ENCODE measurements at regions not wholly inside any gene's neighbourhood (a gene's known extent, or its start where the extent isn't known, plus 50 kb on each side); places are given as distances from the start of the nearest gene placed in this dataset.

DNA sequence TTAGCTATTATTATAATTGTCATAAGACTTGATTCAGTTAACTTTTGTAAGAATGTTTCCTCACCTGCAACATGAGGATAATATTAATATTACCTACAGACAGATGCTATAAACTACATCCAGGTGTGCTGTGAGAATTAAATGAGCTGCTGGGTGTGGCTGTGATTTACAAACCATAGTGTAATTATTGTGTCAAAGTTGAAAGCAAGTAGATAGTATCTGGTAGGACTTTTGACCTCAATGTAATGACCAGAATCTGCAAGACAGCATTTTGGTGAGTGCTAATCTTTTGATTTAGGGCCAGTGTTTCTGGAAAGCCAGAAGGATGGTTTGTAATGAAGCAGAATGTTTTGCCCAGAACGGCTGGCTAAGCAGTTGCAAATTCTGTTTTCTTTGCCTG is 162.5 kb downstream of the TRMT11 start:
- no peak for DNase-seq

- no peak for DNase-seq
These were observed 166.0 kb downstream of the TRMT11 start for GRCh38 chr6:126152372-126152745.

- DNase-seq, result no peak
These were observed 167.3 kb downstream of the TRMT11 start for GRCh38 chr6:126153661-126154060.

GRCh38 chr6:126156973-126157372 is 170.6 kb downstream of the TRMT11 start:
- DNase-seq, result no peak

GRCh38 chr6:126167726-126168125 is 172.2 kb upstream of the CENPW start:
- DNase-seq, result no peak

DNA sequence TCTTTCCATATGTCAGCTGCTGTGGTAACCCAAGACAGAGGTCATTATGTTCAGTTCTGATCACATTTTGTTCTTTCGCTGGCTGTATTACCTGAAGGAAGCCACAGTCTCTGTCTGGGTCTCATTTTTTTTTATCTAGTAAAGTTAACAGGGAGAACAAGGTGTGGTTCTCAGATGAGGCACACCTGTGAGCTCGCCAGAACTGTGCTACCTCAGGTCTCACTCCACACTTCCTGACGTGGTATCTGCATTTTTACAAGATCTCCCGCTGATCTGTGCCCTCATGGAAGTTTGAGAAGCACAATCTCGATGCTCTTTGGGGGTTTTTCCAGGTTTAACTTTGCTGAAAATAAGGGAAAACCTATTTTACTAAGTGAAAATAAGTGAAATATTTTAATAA is 169.5 kb upstream of the CENPW start:
- no peak for DNase-seq

- peak; percentile 24 for DNase-seq
These were observed 168.9 kb upstream of the CENPW start for GRCh38 chr6:126170978-126171382.

GRCh38 chr6:126172131-126172530 is 167.8 kb upstream of the CENPW start:
- DNase-seq, result no peak

- DNase-seq, result no peak
These were observed 166.7 kb upstream of the CENPW start for GRCh38 chr6:126173265-126173664.

GRCh38 chr6:126174697-126175096 is 165.2 kb upstream of the CENPW start:
- DNase-seq, result no peak

- no peak for DNase-seq
These were observed 164.7 kb upstream of the CENPW start for GRCh38 chr6:126175251-126175650.

GRCh38 chr6:126176282-126176681 is 163.6 kb upstream of the CENPW start:
- no peak for DNase-seq

GRCh38 chr6:126180585-126180984 is 159.3 kb upstream of the CENPW start:
- no peak for DNase-seq

- no peak for DNase-seq
These were observed 158.7 kb upstream of the CENPW start for GRCh38 chr6:126181173-126181741.

DNA sequence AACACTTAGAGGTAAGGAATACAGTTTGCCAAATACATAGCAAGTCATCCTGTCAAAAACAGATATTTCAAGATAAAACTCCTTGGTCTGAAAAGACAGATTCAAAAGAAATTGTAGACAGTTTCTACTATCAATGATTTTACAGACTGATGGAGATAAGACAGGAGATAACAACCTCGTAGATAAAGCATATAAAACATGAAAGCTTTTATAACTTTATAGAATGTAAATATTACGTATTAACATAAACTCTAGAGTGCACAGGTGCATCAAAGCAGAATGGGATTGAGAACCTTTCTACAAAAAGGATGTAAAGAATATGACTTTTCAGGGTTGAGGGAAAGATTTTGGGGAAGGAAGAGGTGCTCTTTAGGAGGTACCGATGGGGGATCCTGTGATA is 158.0 kb upstream of the CENPW start:
- no peak for DNase-seq

- no peak for DNase-seq
These were observed 157.1 kb upstream of the CENPW start for GRCh38 chr6:126182650-126183311.

DNA sequence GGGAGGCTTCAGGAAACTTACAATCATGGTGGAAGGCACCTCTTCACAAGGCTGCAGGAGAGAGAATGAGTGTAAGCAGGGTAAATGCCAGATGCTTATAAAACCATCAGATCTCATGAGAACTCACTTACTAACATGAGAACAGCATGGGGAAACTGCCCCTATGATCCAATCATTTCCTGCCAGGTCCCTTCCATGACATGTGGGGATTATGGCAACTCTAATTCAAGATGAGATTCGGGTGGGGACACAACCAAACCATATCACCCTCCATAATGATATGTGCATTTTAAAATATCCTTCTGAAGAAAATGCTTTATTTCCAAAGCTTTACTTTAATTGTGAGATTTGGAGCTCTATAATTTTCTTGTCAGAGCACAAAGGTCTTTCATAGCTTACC is 154.1 kb upstream of the CENPW start:
- no peak for DNase-seq

DNA sequence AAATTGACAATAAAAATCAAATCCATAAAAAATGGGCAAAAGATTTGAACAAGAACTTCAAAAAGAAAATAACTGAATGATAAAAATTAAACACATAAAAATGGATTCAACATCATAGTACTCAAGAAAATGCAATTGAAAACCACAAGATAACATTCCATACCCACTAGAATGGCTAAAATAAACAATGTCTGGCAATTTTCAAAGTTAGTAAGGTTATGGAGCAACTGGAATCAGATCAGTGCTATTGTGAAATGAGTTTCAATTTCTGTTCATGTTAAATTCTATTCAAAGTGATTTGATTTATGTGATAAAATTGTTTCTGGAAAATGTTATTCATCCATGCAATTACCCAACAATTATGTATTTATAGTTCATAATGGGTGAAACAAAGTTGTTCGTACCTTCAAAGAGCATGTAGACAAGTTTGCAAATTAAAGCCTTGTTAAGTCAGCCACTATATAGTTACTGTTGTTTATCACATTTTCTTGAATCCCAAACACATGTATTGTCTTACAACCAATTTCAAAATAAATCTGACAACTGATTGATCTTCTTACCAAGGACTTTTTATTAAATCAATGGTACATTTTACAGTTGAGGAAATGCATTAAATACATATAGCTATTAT is 151.5 kb upstream of the CENPW start:
- no peak for DNase-seq

- no peak for DNase-seq
These were observed 144.2 kb upstream of the CENPW start for GRCh38 chr6:126195625-126196236.

GRCh38 chr6:126198631-126199030 is 141.3 kb upstream of the CENPW start:
- no peak for DNase-seq

DNA sequence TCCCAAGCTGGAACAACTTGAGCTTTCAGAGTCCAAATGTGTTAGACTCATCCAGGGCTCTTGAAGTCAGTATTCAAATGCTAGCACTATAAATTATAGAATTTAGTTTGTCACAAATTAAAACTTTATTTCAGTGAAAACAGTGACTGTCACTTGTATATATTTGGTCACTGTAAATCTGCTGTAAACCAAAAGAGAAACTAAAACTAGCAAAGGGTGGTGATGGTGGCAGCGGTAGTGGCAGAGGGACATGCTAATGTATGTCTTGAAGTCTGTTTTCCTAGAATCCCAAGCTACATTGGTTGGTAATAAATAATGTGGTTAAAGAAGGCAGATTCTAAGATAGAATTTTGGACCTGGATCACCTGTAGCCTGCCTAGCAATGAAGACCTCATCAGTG is 140.4 kb upstream of the CENPW start:
- DNase-seq, result peak; percentile 20

- DNase-seq, result no peak
These were observed 137.2 kb upstream of the CENPW start for GRCh38 chr6:126202707-126203106.

GRCh38 chr6:126204126-126204525 is 135.8 kb upstream of the CENPW start:
- no peak for DNase-seq

DNA sequence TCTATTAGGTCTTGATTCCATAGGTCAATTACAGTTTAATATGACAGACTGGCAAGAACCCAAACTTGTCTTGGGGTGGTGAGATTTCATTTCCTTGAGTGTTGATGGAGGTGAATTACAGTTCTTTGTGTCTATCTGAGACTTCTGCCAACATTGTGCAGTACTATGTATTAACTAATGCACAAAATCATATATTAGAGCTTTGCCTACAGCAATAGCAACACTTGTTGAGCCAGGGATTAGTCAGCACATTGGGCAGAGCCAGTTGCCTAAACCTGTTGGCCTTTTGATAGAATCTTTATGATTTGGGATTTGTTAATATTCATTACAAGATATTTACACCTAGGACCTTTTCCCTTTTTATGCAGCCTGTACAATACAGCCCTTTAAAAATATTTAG is 135.3 kb upstream of the CENPW start:
- no peak for DNase-seq

Data from CD4-positive, alpha-beta T cell treated with Interleukin-10 for 1 hour (primary cell).